ENCODE measurements at regions not wholly inside any gene's neighbourhood (a gene's known extent, or its start where the extent isn't known, plus 50 kb on each side); places are given as distances from the start of the nearest gene placed in this dataset.

GRCh38 chr2:62447411-62447810, 58.6 kb downstream of the TMEM17 start:
- no peak for DNase-seq (ENCODE audit: low read depth)

- no peak for DNase-seq (ENCODE audit: low read depth)
These were observed 59.5 kb downstream of the TMEM17 start for GRCh38 chr2:62446491-62446890.

- no peak for DNase-seq (ENCODE audit: low read depth)
These were observed 62.1 kb downstream of the TMEM17 start for GRCh38 chr2:62443886-62444285.

- DNase-seq (ENCODE audit: low read depth): no peak
These were observed 62.5 kb downstream of the TMEM17 start for GRCh38 chr2:62443471-62443870.

- DNase-seq (ENCODE audit: low read depth): no peak
These were observed 64.2 kb downstream of the TMEM17 start for GRCh38 chr2:62441824-62442223.

GRCh38 chr2:62441421-62441820, 64.6 kb downstream of the TMEM17 start:
- DNase-seq (ENCODE audit: low read depth): no peak

GRCh38 chr2:62440281-62440946, 65.6 kb downstream of the TMEM17 start:
- DNase-seq (ENCODE audit: low read depth): no peak

GRCh38 chr2:62439425-62439824, 66.6 kb downstream of the TMEM17 start:
- DNase-seq (ENCODE audit: low read depth): no peak

GRCh38 chr2:62437785-62438184, 68.2 kb downstream of the TMEM17 start:
- no peak for DNase-seq (ENCODE audit: low read depth)

GRCh38 chr2:62435720-62436119, 70.3 kb downstream of the TMEM17 start:
- no peak for DNase-seq (ENCODE audit: low read depth)

GRCh38 chr2:62432407-62432806, 73.6 kb downstream of the TMEM17 start:
- no peak for DNase-seq (ENCODE audit: low read depth)

- DNase-seq (ENCODE audit: low read depth): no peak
These were observed 74.5 kb downstream of the TMEM17 start for GRCh38 chr2:62431512-62431911.

GRCh38 chr2:62430146-62430545, 75.8 kb downstream of the TMEM17 start:
- DNase-seq (ENCODE audit: low read depth): no peak

- DNase-seq (ENCODE audit: low read depth): no peak
These were observed 78.8 kb downstream of the TMEM17 start for GRCh38 chr2:62427146-62427545.

- DNase-seq (ENCODE audit: low read depth): no peak
These were observed 79.7 kb downstream of the TMEM17 start for GRCh38 chr2:62426154-62426912.

- DNase-seq (ENCODE audit: low read depth): no peak
These were observed 80.3 kb downstream of the TMEM17 start for GRCh38 chr2:62425684-62426083.

- DNase-seq (ENCODE audit: low read depth): no peak
These were observed 81.1 kb downstream of the TMEM17 start for GRCh38 chr2:62424899-62425298.

GRCh38 chr2:62423883-62424458, 82.0 kb downstream of the TMEM17 start:
- DNase-seq (ENCODE audit: low read depth): no peak

GRCh38 chr2:62423235-62423634, 82.8 kb downstream of the TMEM17 start:
- DNase-seq (ENCODE audit: low read depth): no peak

GRCh38 chr2:62415518-62415917, 90.5 kb downstream of the TMEM17 start:
- DNase-seq (ENCODE audit: low read depth): no peak

GRCh38 chr2:62415019-62415431, 91.0 kb downstream of the TMEM17 start:
- no peak for DNase-seq (ENCODE audit: low read depth)

GRCh38 chr2:62413116-62413663, 92.8 kb downstream of the TMEM17 start:
- no peak for DNase-seq (ENCODE audit: low read depth)

GRCh38 chr2:62412347-62412742, 93.7 kb downstream of the TMEM17 start:
- no peak for DNase-seq (ENCODE audit: low read depth)
